ENCODE measurements at regions not wholly inside any gene's neighbourhood (a gene's known extent, or its start where the extent isn't known, plus 50 kb on each side); places are given as distances from the start of the nearest gene placed in this dataset.
"Not testable (repeated sequence)": the region's sequence is repeated elsewhere in the genome, so short reads cannot be mapped to it uniquely, and the experiment has no call there.

DNA sequence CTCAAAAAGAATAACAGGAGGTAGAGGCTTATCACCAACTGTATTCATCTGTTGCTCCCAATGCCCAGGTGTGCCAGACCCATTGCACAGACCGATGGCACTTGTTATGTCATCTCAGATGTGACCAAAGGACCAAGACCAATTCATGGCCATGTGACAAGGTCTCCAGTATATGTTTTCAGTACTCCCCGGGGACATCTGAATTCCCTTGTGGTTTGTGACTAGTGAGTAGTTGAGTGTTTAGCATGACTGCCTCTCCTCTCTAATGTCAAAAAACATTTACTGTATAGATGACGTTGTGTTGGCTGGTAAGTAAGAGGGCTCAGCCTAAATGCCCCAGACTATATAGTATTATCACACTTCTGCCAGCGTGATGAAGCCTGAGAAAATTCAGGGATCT is 202.1 kb upstream of the SMIM30 start:
- Histone ChIP-seq H3K4me2 (no peak overlapping the region), H3K36me3 (no peaks in the 10 kb centered on the region), H3K9me3 (replicated peaks in 1 of 11) (no peaks in the 10 kb centered on the region), H3K4me3 (no peak overlapping the region), H3K27me3 (no peaks in the 10 kb centered on the region), H3K27ac (no peak overlapping the region), H3K4me1 (no peaks in the 10 kb centered on the region), H4K20me1 (no peaks in the 10 kb centered on the region), H3K9ac (no peak overlapping the region)
- TF ChIP-seq Cebpa-rat (IDR thresholded peaks at IDR 0.05): no peak

DNA sequence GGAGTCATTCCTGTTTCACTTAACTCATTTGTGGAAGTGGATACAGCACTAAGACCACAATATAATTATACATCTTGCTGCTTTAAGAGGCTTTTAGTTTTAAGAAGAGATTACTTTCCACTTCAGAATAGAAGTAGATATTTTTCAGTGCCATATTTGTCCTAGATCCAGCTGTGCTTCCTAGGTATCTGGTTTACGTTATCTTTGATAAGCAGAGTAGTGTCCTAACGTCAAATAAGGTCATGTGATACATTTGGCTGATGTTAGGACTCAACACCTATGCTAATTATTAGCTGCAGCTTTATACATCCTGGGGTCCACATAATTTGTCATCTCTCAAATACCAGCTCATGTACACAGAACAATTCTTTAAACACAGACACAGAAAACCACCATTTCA is 196.2 kb upstream of the SMIM30 start:
- no peaks in the 10 kb centered on the region for H4K20me1 ChIP-seq
- H3K4me2 ChIP-seq: no peak overlapping the region
- no peak overlapping the region for H3K9ac ChIP-seq
- no peak overlapping the region for H3K27ac ChIP-seq
- no peaks in the 10 kb centered on the region for H3K27me3 ChIP-seq
- no peak overlapping the region for H3K4me3 ChIP-seq
- no peaks in the 10 kb centered on the region for H3K4me1 ChIP-seq
- no peak for TF ChIP-seq Cebpa-rat (IDR thresholded peaks at IDR 0.05)
- H3K9me3 ChIP-seq (replicated peaks in 1 of 11): no peaks in the 10 kb centered on the region
- H3K36me3 ChIP-seq: no peaks in the 10 kb centered on the region

DNA sequence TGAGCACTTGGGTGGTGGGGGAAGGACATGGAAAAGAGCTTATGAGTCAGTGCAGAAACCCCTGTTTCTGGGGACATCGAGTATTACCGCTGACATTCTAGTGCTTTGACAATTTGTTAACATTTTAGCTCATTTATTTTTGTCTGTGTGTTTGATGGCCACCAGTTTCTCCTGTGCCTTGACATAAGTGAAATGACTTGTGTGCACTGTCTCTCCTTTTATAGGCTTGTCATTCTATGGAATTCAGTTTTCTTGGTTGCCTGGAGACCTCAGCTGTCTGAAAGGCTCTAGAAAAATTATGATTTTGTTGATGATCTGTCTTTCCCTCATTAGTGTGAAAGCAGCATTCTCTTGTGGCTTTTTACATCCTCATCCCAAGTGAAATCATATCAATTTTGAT is 190.0 kb upstream of the SMIM30 start:
- no peak for TF ChIP-seq Cebpa-rat (IDR thresholded peaks at IDR 0.05)
- peaks cover 0 to under 1% (median 0%) of the 10 kb centered on the region in 11 experiments; a peak in 1 of 22 replicates for H3K9me3 ChIP-seq (replicated peaks in 1 of 11)
- no peaks in the 10 kb centered on the region for H3K4me1 ChIP-seq
- H3K27me3 ChIP-seq: no peaks in the 10 kb centered on the region
- H3K4me2 ChIP-seq: no peak overlapping the region
- no peak overlapping the region for H3K4me3 ChIP-seq
- H3K27ac ChIP-seq: no peak overlapping the region
- no peaks in the 10 kb centered on the region for H3K36me3 ChIP-seq
- H4K20me1 ChIP-seq: no peaks in the 10 kb centered on the region
- H3K9ac ChIP-seq: no peak overlapping the region

DNA sequence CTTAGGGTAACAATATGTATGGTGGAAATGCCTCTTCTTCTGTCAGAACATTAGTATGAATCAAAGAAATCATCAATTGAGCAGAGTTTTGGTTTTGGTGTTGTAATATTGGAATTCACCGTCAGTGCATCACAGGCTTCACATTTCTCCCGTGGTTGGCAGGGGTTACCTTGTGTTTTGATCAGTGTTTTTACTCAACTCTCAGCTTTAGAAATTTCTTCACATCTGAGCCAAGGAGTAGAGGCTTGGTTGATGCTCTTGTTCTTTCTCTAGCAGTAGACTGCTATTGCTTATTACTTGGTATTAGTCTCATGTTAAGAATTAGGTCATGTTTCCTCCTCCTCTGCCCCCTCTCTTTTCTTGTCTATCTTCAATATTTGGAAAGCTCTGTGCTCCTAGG is 188.8 kb upstream of the SMIM30 start:
- Histone ChIP-seq H4K20me1 (no peaks in the 10 kb centered on the region), H3K4me1 (no peaks in the 10 kb centered on the region), H3K4me2 (no peak overlapping the region), H3K9me3 (replicated peaks in 1 of 11) (peaks cover 0 to 3% (median 0%) of the 10 kb centered on the region in 11 experiments; a peak in 2 of 22 replicates), H3K4me3 (no peak overlapping the region), H3K9ac (no peak overlapping the region), H3K36me3 (no peaks in the 10 kb centered on the region), H3K27me3 (no peaks in the 10 kb centered on the region), H3K27ac (no peak overlapping the region)
- no peak for TF ChIP-seq Cebpa-rat (IDR thresholded peaks at IDR 0.05)

DNA sequence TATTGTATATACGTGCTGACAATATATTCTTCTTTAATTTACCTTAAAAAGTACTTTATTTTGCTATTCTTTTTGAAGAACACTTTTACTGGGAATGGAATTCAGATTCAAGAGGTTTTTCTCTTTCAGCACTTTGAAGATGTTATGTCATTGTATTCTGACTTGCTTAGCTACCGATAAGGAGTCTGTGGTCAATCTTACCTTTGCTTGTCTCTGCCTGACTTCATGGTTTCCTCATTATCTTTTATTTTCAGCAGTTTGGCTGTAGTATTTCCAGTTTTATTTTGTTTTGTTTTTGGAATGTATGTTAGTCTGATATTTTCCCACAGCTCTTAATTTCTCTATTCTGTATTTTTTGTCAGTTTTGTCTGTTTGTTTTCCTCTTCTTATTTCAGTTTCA is 187.9 kb upstream of the SMIM30 start:
- no peaks in the 10 kb centered on the region for H4K20me1 ChIP-seq
- TF ChIP-seq Cebpa-rat (IDR thresholded peaks at IDR 0.05): no peak
- H3K27ac ChIP-seq: no peak overlapping the region
- no peaks in the 10 kb centered on the region for H3K4me1 ChIP-seq
- peaks cover 0 to 3% (median 0%) of the 10 kb centered on the region in 11 experiments; a peak in 2 of 22 replicates for H3K9me3 ChIP-seq (replicated peaks in 1 of 11)
- H3K27me3 ChIP-seq: no peaks in the 10 kb centered on the region
- H3K4me3 ChIP-seq: no peak overlapping the region
- H3K4me2 ChIP-seq: no peak overlapping the region
- no peaks in the 10 kb centered on the region for H3K36me3 ChIP-seq
- H3K9ac ChIP-seq: no peak overlapping the region

DNA sequence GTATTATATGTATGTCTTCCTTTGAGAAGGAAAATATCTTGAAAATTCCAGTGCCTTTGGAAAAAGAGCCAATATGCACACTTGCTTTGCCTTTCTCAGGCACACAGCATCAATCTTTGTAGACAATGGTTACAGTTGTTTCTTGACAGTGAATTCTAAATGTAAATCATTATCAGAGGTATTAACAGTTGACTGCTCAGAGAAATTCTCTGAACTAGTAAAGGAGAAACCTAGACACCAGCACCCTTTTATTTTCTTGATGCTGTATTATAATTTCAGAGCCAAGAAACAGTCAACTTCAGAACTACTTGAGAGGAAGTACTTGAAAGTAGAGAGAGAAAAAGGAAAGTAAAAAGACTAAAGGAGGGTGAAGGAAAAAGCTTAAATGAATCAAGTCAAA is 185.8 kb upstream of the SMIM30 start:
- Histone ChIP-seq H3K9me3 (replicated peaks in 1 of 11) (peaks cover 0 to 3% (median 0%) of the 10 kb centered on the region in 11 experiments; a peak in 2 of 22 replicates), H3K27ac (no peak overlapping the region), H3K36me3 (no peaks in the 10 kb centered on the region), H3K4me1 (no peaks in the 10 kb centered on the region), H3K4me3 (no peak overlapping the region), H3K4me2 (no peak overlapping the region), H3K27me3 (no peaks in the 10 kb centered on the region), H4K20me1 (no peaks in the 10 kb centered on the region), H3K9ac (no peak overlapping the region)
- no peak for TF ChIP-seq Cebpa-rat (IDR thresholded peaks at IDR 0.05)

DNA sequence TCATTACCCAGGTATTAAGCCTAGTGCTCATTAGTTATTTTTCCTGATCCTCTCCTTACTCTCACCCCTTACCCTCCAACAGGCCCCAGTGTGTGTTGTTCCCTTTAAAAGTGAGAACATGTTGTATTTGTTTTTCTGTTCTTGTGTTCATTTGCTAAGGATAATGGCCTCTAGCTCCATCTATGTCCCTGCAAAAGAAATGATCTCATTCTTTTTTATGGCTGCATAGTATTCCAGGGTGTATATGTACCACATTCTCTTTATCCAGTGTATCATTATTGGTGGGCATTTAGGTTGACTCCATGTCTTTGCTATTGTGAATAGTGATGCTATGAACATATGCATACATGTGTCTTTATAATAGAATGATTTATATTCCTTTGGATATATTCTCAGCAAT is 185.0 kb upstream of the SMIM30 start:
- not testable (repeated sequence) for H3K4me1 ChIP-seq; H3K4me3 ChIP-seq; H3K9me3 ChIP-seq (replicated peaks in 1 of 11); H3K27me3 ChIP-seq; H4K20me1 ChIP-seq; H3K9ac ChIP-seq; H3K36me3 ChIP-seq; H3K27ac ChIP-seq; H3K4me2 ChIP-seq

DNA sequence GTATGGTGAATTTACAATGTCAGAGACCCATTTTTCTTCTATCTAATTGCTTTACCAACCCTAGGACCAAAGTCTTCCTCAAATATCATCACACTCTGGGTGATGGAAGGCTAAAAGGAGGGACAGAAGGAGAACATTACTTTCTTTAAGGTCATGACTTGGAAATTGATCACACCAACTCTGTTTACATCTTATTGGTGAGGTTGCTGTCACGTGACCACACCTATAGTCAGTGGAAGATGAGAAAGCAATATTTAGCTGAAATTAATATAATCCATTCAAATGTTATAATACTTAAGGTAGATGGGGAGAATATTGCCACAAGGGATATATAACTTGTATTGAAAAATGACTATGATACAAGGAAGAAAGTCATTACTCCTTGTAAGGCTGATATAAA is 183.6 kb upstream of the SMIM30 start:
- Histone ChIP-seq H4K20me1 (no peaks in the 10 kb centered on the region), H3K9ac (no peak overlapping the region), H3K27me3 (no peaks in the 10 kb centered on the region), H3K4me1 (no peaks in the 10 kb centered on the region), H3K36me3 (no peaks in the 10 kb centered on the region), H3K9me3 (replicated peaks in 1 of 11) (peaks cover 0 to 3% (median 0%) of the 10 kb centered on the region in 11 experiments; a peak in 2 of 22 replicates), H3K4me3 (no peak overlapping the region), H3K4me2 (no peak overlapping the region), H3K27ac (no peak overlapping the region)
- TF ChIP-seq Cebpa-rat (IDR thresholded peaks at IDR 0.05): no peak

DNA sequence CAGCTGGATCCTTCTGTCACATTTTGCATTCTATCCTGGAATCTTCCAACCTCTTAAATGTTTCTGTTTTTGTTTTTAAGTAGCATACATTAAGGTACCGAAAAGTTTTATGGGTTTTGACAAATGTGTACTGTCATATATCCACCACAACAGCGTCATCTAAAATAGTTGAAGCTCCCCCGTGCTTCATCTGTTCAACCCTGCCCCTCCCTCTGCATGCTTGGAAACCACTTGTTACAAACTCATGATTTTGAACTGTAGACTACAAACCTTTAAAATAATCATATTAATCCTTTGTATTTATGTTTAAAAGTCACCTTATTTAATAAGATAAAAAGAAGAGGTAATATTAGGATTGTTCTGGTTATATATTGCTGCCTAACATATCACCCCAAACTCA is 182.8 kb upstream of the SMIM30 start:
- Histone ChIP-seq H3K9me3 (replicated peaks in 1 of 11) (peaks cover 0 to 3% (median 0%) of the 10 kb centered on the region in 11 experiments; a peak in 2 of 22 replicates), H4K20me1 (no peaks in the 10 kb centered on the region), H3K36me3 (no peaks in the 10 kb centered on the region), H3K9ac (no peak overlapping the region), H3K4me1 (no peaks in the 10 kb centered on the region), H3K27ac (no peak overlapping the region), H3K4me2 (no peak overlapping the region), H3K27me3 (no peaks in the 10 kb centered on the region), H3K4me3 (no peak overlapping the region)
- no peak for TF ChIP-seq Cebpa-rat (IDR thresholded peaks at IDR 0.05)

DNA sequence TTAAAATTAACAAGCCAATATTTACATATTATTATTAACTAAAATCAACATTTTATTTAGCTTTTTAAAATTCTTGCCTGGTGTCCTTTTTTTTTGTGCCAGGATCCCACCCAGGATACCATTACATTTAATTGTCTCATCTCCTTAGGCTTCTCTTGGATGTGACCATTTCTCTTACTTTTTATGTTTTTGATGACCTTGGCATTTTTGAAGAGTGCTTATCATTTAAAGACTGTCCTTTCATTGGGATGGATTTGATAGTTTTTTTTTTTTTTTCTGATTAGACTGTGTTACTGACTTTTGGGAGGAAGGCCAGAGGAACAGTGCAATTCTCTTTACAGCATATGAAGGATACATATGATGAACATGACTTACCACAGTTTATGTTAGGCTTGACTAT is 181.4 kb upstream of the SMIM30 start:
- no peak overlapping the region for H3K9ac ChIP-seq
- H4K20me1 ChIP-seq: no peaks in the 10 kb centered on the region
- H3K27me3 ChIP-seq: no peaks in the 10 kb centered on the region
- peaks cover 0 to 3% (median 0%) of the 10 kb centered on the region in 11 experiments; a peak in 2 of 22 replicates for H3K9me3 ChIP-seq (replicated peaks in 1 of 11)
- no peak overlapping the region for H3K4me2 ChIP-seq
- no peak for TF ChIP-seq Cebpa-rat (IDR thresholded peaks at IDR 0.05)
- no peaks in the 10 kb centered on the region for H3K4me1 ChIP-seq
- no peak overlapping the region for H3K27ac ChIP-seq
- no peak overlapping the region for H3K4me3 ChIP-seq
- no peaks in the 10 kb centered on the region for H3K36me3 ChIP-seq

DNA sequence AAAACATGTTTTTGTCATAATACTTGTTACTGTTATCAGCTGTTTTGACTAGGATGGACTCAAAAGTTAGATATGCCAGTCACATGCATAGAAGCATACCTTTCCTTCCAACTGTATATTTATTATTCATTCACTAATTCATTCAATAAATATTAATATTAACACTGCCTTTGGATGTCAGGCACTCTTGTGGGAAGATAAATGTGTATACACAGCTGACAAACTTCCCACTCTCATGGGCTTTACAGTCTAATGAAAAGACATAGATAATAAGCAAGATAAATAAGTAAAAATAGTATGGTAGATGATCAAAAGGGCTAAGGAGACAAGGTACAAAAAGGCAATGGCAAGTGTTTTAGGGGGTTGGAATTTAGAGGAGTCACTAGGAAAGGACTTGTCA is 180.1 kb upstream of the SMIM30 start:
- H3K36me3 ChIP-seq: no peaks in the 10 kb centered on the region
- no peak for TF ChIP-seq Cebpa-rat (IDR thresholded peaks at IDR 0.05)

More for the DNA sequence above, 180.1 kb upstream of the SMIM30 start:
- Histone ChIP-seq H3K4me2 (no peak overlapping the region), H3K4me1 (no peaks in the 10 kb centered on the region), H4K20me1 (no peaks in the 10 kb centered on the region), H3K4me3 (no peak overlapping the region), H3K9me3 (replicated peaks in 1 of 11) (peaks cover 0 to 3% (median 0%) of the 10 kb centered on the region in 11 experiments; a peak in 2 of 22 replicates), H3K27me3 (no peaks in the 10 kb centered on the region), H3K9ac (no peak overlapping the region), H3K27ac (no peak overlapping the region)
